Kidney (tissue), 13 donors: ENCODE measurements at regions not wholly inside any gene's neighbourhood (a gene's known extent, or its start where the extent isn't known, plus 50 kb on each side); places are given as distances from the start of the nearest gene placed in this dataset.
A peak's percentile ranks its signal among the peaks of the same experiment; 100 is the strongest.

ENCODE experiments used
- DNase-seq, 5 donors: peaks; one replicate each; pipeline ENCODE4 v3.0.0-alpha.2; 2013 to 2020
- FAIRE-seq: peaks from 2 replicates; lab custom pipeline; 2012; peaks lifted over from hg19 to GRCh38; lab: Jason Lieb, UNC
- H3K27ac ChIP-seq, 2 donors: one replicate each; pipeline ENCODE4 v1.7.0; 2013; ENCODE audit warnings: low read depth in 2 of 2, low read length in 2 of 2, inconsistent platforms in 1 of 2
- H3K27me3 ChIP-seq: one replicate; pipeline ENCODE4 v1.7.1; 2013; ENCODE audit warnings: low read length, inconsistent platforms; ENCODE audit not compliant: control insufficient read depth, insufficient read depth
- H3K36me3 ChIP-seq, 3 donors: one replicate each; pipeline versions ENCODE4 v1.7.0 to v1.7.1; 2013; ENCODE audit warnings: low read length in 3 of 3, control low read depth in 1 of 3, inconsistent platforms in 1 of 3; ENCODE audit not compliant: insufficient read depth in 3 of 3, control insufficient read depth in 2 of 3
- H3K4me1 ChIP-seq, 3 donors: one replicate each; pipeline versions ENCODE4 v1.7.0 to v1.7.1; 2013; ENCODE audit warnings: low read length in 3 of 3, inconsistent platforms in 1 of 3, low read depth in 1 of 3; ENCODE audit not compliant: control insufficient read depth in 2 of 3, insufficient read depth in 2 of 3
- H3K4me3 ChIP-seq, 3 donors: one replicate each; pipeline versions ENCODE4 v1.7.0 to v1.8.1; 2013; ENCODE audit warnings: low read length in 3 of 3, control low read depth in 1 of 3, inconsistent platforms in 1 of 3
- H3K9ac ChIP-seq, 3 donors: one replicate each; pipeline versions ENCODE4 v1.7.0 to v1.7.1; 2013; ENCODE audit warnings: low read length in 3 of 3, control low read depth in 1 of 3, inconsistent platforms in 1 of 3
- H3K9me3 ChIP-seq, 3 donors: one replicate each; pipeline versions ENCODE4 v1.7.0 to v1.7.1; 2013; ENCODE audit warnings: low read length in 3 of 3, control low read depth in 1 of 3, inconsistent platforms in 1 of 3; ENCODE audit not compliant: control insufficient read depth in 2 of 3, insufficient read depth in 1 of 3
- CTCF ChIP-seq: IDR thresholded peaks from 3 replicates; pipeline ENCODE4 v1.5.1; 2012; ENCODE audit warnings: mild to moderate bottlenecking, moderate library complexity, borderline replicate concordance; ENCODE audit not compliant: insufficient read depth; ENCODE audit errors: extremely low read depth
- intact Hi-C: fragments of 100-400 bp; cut with DNase I; formaldehyde crosslinking; loops from one replicate; pipeline ENCODE4 v1.11.1; 2022
- donor health status: control.
- donor health status: control.
- donor health status: control.
- donor health status: control.
- donor health status: control.
- donor health status: DM: yes; HTN: yes; CAD: no.
- donor health status: Normal renal cell carcinoma (clear cell type).

DNA sequence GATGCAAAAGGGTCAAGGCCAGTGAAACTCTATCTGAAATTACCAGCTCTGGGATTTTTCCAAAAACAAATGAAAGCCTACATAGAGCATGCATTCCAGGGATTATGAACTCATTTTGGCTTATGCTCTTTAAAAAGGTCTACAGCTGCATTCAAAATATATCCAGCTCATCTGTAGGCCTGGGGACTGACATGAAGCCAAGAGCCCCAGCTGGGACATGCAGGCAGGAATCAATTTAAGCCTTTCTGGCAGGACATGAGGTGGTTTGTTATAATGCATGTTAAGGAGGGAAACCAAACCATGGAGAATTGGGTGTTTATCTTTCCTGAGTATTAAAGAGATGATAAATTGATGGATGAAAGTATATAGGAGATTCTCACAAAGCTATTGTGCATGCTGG lies 164.5 kb downstream of the RBM43 start:
- H3K4me3 ChIP-seq: no peak overlapping the region
- no peaks in the 10 kb centered on the region for H3K9me3 ChIP-seq
- H3K9ac ChIP-seq: no peak overlapping the region
- TF ChIP-seq CTCF: no peak
- DNase-seq (peak in 1 of 5 donors; percentile 13), FAIRE-seq (no peak)
- H3K27ac ChIP-seq: no peak overlapping the region
- no peaks in the 10 kb centered on the region for H3K36me3 ChIP-seq
- no peaks in the 10 kb centered on the region for H3K4me1 ChIP-seq
- no peaks in the 10 kb centered on the region for H3K27me3 ChIP-seq
- intact Hi-C loops: no loop called here

- Histone ChIP-seq H3K4me1 (no peaks in the 10 kb centered on the region), H3K9ac (no peak overlapping the region), H3K27ac (no peak overlapping the region), H3K36me3 (no peaks in the 10 kb centered on the region), H3K4me3 (no peak overlapping the region), H3K27me3 (no peaks in the 10 kb centered on the region), H3K9me3 (no peaks in the 10 kb centered on the region)
- no peak for TF ChIP-seq CTCF
- DNase-seq (no peak), FAIRE-seq (no peak)
- intact Hi-C loops: no loop called here
Measured at GRCh38 chr2:151096235-151096634, 165.4 kb downstream of the RBM43 start.

DNA sequence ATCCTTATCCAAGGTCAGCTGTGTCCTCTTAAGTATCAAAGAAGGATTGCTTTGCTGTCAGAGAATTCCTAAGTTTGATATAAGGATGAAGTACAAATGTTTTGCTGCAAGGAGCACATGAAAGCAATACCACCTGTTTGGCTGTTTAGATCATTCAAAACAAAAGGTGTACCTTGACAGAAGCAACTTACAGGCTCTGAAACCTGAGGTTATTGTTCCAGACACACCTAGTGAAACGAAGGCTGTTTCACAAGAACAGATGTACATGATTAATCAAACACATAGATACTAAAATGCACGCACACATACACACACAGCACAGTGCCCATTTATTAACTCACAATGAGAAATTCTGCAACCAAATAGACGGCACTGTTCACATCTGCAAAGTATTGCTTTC lies 166.2 kb downstream of the RBM43 start:
- intact Hi-C loops: no loop called here
- no peaks in the 10 kb centered on the region for H3K36me3 ChIP-seq
- no peak overlapping the region for H3K27ac ChIP-seq
- H3K4me1 ChIP-seq: no peaks in the 10 kb centered on the region
- H3K4me3 ChIP-seq: no peak overlapping the region
- H3K9ac ChIP-seq: no peak overlapping the region
- no peak for TF ChIP-seq CTCF
- DNase-seq (no peak), FAIRE-seq (no peak)
- no peaks in the 10 kb centered on the region for H3K9me3 ChIP-seq
- H3K27me3 ChIP-seq: no peaks in the 10 kb centered on the region

- no peak for DNase-seq
- H3K36me3 ChIP-seq: no peaks in the 10 kb centered on the region
- intact Hi-C loops: no loop called here
- no peak for TF ChIP-seq CTCF
- H3K4me1 ChIP-seq: no peaks in the 10 kb centered on the region
- H3K27me3 ChIP-seq: no peaks in the 10 kb centered on the region
- H3K4me3 ChIP-seq: no peak overlapping the region
- H3K27ac ChIP-seq: no peak overlapping the region
- no peak for FAIRE-seq
- no peak overlapping the region for H3K9ac ChIP-seq
- no peaks in the 10 kb centered on the region for H3K9me3 ChIP-seq
Measured at GRCh38 chr2:151091583-151091982, 170.1 kb downstream of the RBM43 start.
